OCI-LY7 (cell line): ENCODE measurements at regions not wholly inside any gene's neighbourhood (a gene's known extent, or its start where the extent isn't known, plus 50 kb on each side); places are given as distances from the start of the nearest gene placed in this dataset.

Experiments used
- BruUV-seq: library from RNA; stranded (reverse); fragments of 400-500 nt; replicated peaks from 2 replicates; lab custom pipeline; 2021; lab: Mats Ljungman, UMichigan
- CTCF ChIA-PET: fragments of 300-600 bp; sonication (Branson Sonifier 250); formaldehyde crosslinking; loops from one replicate; lab custom pipeline; 2022; ENCODE audit warnings: antibody characterized with exemption; ENCODE audit not compliant: unreplicated experiment; lab: Charles Lee
- POLR2A ChIA-PET: fragments of 300-600 bp; sonication (Branson Sonifier 250); formaldehyde crosslinking; loops from one replicate; lab custom pipeline; 2022; ENCODE audit warnings: antibody characterized with exemption; lab: Charles Lee
- DNase-seq: peaks from one replicate; pipeline ENCODE4 v3.0.0-alpha.2; 2015; ENCODE audit warnings: low spot score
- H2AFZ ChIP-seq: fragments of 200-600 bp; sonication (generic), shearing (Covaris generic); 2 replicates; pipeline ENCODE4 v1.6.1; 2014; ENCODE audit warnings: mild to moderate bottlenecking, antibody characterized with exemption, low read length, moderate library complexity
- H3K27ac ChIP-seq: fragments of 200-600 bp; sonication (generic); 2 replicates; pipeline ENCODE4 v1.5.1; 2014; ENCODE audit warnings: mixed run types, low read depth, mild to moderate bottlenecking, moderate library complexity, low read length, inconsistent platforms; ENCODE audit not compliant: poor library complexity, severe bottlenecking
- H3K36me3 ChIP-seq: fragments of 200-600 bp; sonication (generic); 2 replicates; pipeline ENCODE4 v1.6.1; 2014; ENCODE audit warnings: mild to moderate bottlenecking, antibody characterized with exemption, low read length, moderate library complexity, mixed read lengths; ENCODE audit not compliant: insufficient read depth
- H3K4me1 ChIP-seq: fragments of 200-600 bp; sonication (generic); 2 replicates; pipeline ENCODE4 v1.5.1; 2014; ENCODE audit warnings: mild to moderate bottlenecking, low read length; ENCODE audit not compliant: insufficient read depth, poor library complexity, severe bottlenecking
- H3K4me2 ChIP-seq: fragments of 200-600 bp; sonication (generic); 2 replicates; pipeline ENCODE4 v1.6.1; 2014; ENCODE audit warnings: mild to moderate bottlenecking, low read length
- H3K4me3 ChIP-seq: fragments of 200-600 bp; sonication (generic); 2 replicates; pipeline ENCODE4 v1.5.1; 2014; ENCODE audit warnings: mild to moderate bottlenecking, low read depth, low read length; ENCODE audit not compliant: poor library complexity, severe bottlenecking
- H3K79me2 ChIP-seq: fragments of 200-600 bp; sonication (generic); 2 replicates; pipeline ENCODE4 v1.6.1; 2016; ENCODE audit warnings: low read depth, mild to moderate bottlenecking, low read length, moderate library complexity, mixed read lengths; ENCODE audit not compliant: insufficient read depth
- H3K9me2 ChIP-seq: fragments of 200-600 bp; sonication (generic); 2 replicates; pipeline ENCODE4 v1.6.1; 2016; ENCODE audit warnings: mild to moderate bottlenecking, low read length, mixed read lengths; ENCODE audit not compliant: insufficient read depth
- H3K9me3 ChIP-seq: fragments of 200-600 bp; sonication (generic); 2 replicates; pipeline ENCODE4 v1.6.1; 2014; ENCODE audit warnings: mild to moderate bottlenecking, mixed run types, low read length, mixed read lengths
- H4K20me1 ChIP-seq: fragments of 200-600 bp; sonication (generic); 2 replicates; pipeline ENCODE4 v1.6.1; 2014; ENCODE audit warnings: mild to moderate bottlenecking, antibody characterized with exemption, low read length, moderate library complexity, mixed read lengths; ENCODE audit not compliant: insufficient read depth
- EZH2phosphoT487 ChIP-seq: fragments of 200-600 bp; sonication (generic); IDR thresholded peaks from 2 replicates; pipeline ENCODE4 v1.6.1; 2018; ENCODE audit warnings: low read depth, borderline replicate concordance, mild to moderate bottlenecking, mixed run types, antibody characterized with exemption, low read length, moderate library complexity, mixed read lengths
- intact Hi-C: fragments of 100-400 bp; cut with micrococcal nuclease; formaldehyde crosslinking; loops from one replicate; pipeline ENCODE4 v1.10.0; 2022; ENCODE audit not compliant: unreplicated experiment
- TF ChIP-seq, protein P1 (sequence below): fragments of 200-600 bp; sonication (generic); conservative IDR thresholded peaks from 2 replicates; pipeline ENCODE4 v1.5.1; 2014; ENCODE audit warnings: mild to moderate bottlenecking, antibody characterized with exemption, low read length, moderate library complexity, mixed read lengths

DNA sequence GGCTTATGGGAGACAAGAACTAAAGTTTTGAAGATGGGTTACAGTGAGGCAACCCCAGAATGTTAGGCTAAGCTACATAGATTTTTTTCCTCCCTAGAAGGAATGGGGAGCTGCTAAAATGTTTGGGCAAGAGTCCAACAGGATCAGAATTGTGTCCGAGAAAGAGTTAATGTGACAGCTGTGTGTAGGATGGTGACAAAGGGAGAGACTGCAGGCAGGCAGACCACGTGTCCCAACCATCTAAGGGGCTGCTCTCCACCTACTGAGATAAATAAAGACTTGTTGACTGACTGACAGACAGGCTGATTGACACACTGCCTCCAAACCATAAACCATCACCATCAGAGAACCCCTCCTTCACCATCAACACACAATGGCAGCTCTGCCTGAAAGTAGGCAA lies 133.7 kb upstream of the CTTNBP2NL start:
- POLR2A ChIA-PET, result interaction anchor here (0.9 kb wide), 1 partner anchor 29 kb away, joined by 3 read pairs; no protein-coding TSS in a partner anchor

DNA sequence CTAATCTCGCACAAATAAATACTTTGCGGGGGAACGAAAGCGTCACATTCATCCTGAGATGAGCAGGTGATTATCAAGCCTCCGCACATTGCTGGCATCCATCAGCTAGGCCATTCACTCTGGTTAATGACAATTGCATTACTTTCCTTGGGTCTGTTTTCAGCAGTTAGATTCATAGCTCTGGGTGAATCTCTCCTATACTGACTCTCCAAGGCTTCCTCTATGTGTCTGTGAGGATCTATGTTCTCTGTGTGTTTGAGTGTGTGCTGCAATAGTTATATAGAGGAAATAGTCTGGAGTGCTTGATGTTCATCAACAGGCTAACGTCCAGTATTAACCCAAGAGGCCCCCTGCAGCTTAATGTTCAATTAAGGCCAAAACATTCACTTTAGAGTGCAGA lies 133.0 kb upstream of the CTTNBP2NL start:
- Histone ChIP-seq H3K4me2 (no peak overlapping the region), H3K9me3 (no peaks in the 10 kb centered on the region), H3K9me2 (no peaks in the 10 kb centered on the region), H3K4me1 (no peaks in the 10 kb centered on the region), H3K27ac (no peak overlapping the region), H3K79me2 (no peaks in the 10 kb centered on the region), H3K4me3 (no peak overlapping the region), H4K20me1 (no peaks in the 10 kb centered on the region), H3K36me3 (no peaks in the 10 kb centered on the region), H2AFZ (no peak overlapping the region)
- TF ChIP-seq, protein P1, sequence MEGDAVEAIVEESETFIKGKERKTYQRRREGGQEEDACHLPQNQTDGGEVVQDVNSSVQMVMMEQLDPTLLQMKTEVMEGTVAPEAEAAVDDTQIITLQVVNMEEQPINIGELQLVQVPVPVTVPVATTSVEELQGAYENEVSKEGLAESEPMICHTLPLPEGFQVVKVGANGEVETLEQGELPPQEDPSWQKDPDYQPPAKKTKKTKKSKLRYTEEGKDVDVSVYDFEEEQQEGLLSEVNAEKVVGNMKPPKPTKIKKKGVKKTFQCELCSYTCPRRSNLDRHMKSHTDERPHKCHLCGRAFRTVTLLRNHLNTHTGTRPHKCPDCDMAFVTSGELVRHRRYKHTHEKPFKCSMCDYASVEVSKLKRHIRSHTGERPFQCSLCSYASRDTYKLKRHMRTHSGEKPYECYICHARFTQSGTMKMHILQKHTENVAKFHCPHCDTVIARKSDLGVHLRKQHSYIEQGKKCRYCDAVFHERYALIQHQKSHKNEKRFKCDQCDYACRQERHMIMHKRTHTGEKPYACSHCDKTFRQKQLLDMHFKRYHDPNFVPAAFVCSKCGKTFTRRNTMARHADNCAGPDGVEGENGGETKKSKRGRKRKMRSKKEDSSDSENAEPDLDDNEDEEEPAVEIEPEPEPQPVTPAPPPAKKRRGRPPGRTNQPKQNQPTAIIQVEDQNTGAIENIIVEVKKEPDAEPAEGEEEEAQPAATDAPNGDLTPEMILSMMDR, result no peak
- TF ChIP-seq EZH2phosphoT487, result no peak
- DNase-seq, result no peak
- intact Hi-C loops, result no loop called here
- BruUV-seq, result no TSS peak
- POLR2A ChIA-PET, result interaction anchor here (0.6 to 0.9 kb wide), 2 partner anchors 29 to 86 kb away, joined by 3 to 4 read pairs; no protein-coding TSS in a partner anchor
- CTCF ChIA-PET, result no interaction called here

More for the DNA sequence above, 133.7 kb upstream of the CTTNBP2NL start:
- H3K4me2 ChIP-seq, result no peak overlapping the region
- BruUV-seq, result no TSS peak
- H3K27ac ChIP-seq, result no peak overlapping the region
- H3K4me3 ChIP-seq, result no peak overlapping the region
- no peaks in the 10 kb centered on the region for H3K9me2 ChIP-seq
- no peak for DNase-seq
- TF ChIP-seq, protein P1, result no peak
- TF ChIP-seq EZH2phosphoT487, result no peak
- intact Hi-C loops, result no loop called here
- H2AFZ ChIP-seq, result no peak overlapping the region
- no peaks in the 10 kb centered on the region for H3K36me3 ChIP-seq
- H3K79me2 ChIP-seq, result no peaks in the 10 kb centered on the region
- H3K4me1 ChIP-seq, result no peaks in the 10 kb centered on the region
- no peaks in the 10 kb centered on the region for H3K9me3 ChIP-seq
- CTCF ChIA-PET, result no interaction called here
- no peaks in the 10 kb centered on the region for H4K20me1 ChIP-seq

DNA sequence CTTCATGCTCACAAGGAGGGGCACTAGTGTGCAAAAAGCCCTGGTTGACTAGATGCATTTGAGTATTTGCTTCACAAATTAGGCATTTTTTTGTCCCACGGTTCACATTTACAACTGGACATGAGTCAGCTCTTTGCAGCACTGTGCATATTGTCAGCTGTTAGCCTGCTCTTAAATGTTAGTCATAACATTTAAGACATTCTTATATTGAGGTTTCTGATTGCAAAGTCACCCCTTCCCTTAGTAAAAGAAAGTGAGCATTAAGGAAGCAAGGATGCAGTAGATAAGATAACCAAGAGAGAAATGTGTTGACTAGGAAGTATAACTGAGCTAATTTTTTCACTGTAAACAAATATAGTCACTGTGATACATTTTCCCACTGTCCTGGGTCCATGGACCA lies 132.6 kb upstream of the CTTNBP2NL start:
- no peaks in the 10 kb centered on the region for H3K79me2 ChIP-seq
- H3K4me1 ChIP-seq, result no peaks in the 10 kb centered on the region
- H3K9me3 ChIP-seq, result no peaks in the 10 kb centered on the region
- H3K4me2 ChIP-seq, result no peak overlapping the region
- ChIA-PET POLR2A (interaction anchor here (0.6 kb wide), 1 partner anchor 85 kb away, joined by 4 read pairs; no protein-coding TSS in a partner anchor), CTCF (no interaction called here)
- no peak for TF ChIP-seq EZH2phosphoT487
- TF ChIP-seq, protein P1, result no peak
- H3K36me3 ChIP-seq, result no peaks in the 10 kb centered on the region
- no peaks in the 10 kb centered on the region for H3K9me2 ChIP-seq
- BruUV-seq, result no TSS peak
- intact Hi-C loops, result no loop called here
- no peak overlapping the region for H2AFZ ChIP-seq
- no peak overlapping the region for H3K4me3 ChIP-seq
- H3K27ac ChIP-seq, result no peak overlapping the region
- DNase-seq, result no peak
- no peaks in the 10 kb centered on the region for H4K20me1 ChIP-seq
